ENCODE measurements at regions not wholly inside any gene's neighbourhood (a gene's known extent, or its start where the extent isn't known, plus 50 kb on each side); places are given as distances from the start of the nearest gene placed in this dataset.

- TF ChIP-seq CTCF (IDR thresholded peaks at IDR 0.05; ENCODE audit: insufficient read depth, low read length) (peak; percentile 71), POLR2AphosphoS5 (IDR thresholded peaks at IDR 0.05; ENCODE audit: low read depth) (no peak)
These were observed 197.0 kb downstream of the DAD1 start for GRCh38 chr14:22391908-22392565.
